ENCODE measurements at regions not wholly inside any gene's neighbourhood (a gene's known extent, or its start where the extent isn't known, plus 50 kb on each side); places are given as distances from the start of the nearest gene placed in this dataset.

DNA sequence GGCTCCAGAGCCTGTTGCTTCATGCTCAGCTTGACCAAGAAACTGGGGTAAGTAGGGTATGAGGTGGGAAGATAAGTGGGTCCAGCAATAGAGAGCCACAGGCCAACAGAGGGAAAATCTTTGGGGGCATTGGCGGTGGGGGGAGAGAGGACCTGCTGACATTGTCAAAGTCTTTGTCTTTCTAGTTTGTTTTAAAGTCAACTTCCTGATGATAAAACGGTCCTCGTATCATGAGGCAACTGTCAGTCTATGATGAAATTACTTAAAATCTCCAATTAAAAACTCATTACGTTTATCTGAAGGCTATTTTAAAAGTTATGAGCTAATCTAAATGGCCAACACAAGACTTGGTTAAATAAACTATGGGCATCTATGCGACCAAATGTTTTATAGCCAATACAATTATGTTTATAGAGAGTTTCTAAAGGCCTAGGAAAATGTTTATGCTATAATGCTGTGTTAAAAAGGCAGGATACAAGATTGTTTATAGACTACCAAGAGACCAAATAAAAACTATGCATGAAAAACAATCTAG is 84.4 kb upstream of the CD28 start:
- TF ChIP-seq TAF1 (IDR thresholded peaks at IDR 0.05; ENCODE audit: borderline replicate concordance, insufficient read depth, low read length) (no peak), SIN3A (IDR thresholded peaks at IDR 0.05; ENCODE audit: borderline replicate concordance, insufficient read depth, low read length) (no peak), FOXP2 (optimal IDR thresholded peaks at IDR 0.05; ENCODE audit: borderline replicate concordance, extremely low read depth, extremely low read length, insufficient read depth) (no peak), POLR2AphosphoS5 (IDR thresholded peaks at IDR 0.05; ENCODE audit: low read depth, low read length) (no peak)
- TF ChIP-seq, protein P1, sequence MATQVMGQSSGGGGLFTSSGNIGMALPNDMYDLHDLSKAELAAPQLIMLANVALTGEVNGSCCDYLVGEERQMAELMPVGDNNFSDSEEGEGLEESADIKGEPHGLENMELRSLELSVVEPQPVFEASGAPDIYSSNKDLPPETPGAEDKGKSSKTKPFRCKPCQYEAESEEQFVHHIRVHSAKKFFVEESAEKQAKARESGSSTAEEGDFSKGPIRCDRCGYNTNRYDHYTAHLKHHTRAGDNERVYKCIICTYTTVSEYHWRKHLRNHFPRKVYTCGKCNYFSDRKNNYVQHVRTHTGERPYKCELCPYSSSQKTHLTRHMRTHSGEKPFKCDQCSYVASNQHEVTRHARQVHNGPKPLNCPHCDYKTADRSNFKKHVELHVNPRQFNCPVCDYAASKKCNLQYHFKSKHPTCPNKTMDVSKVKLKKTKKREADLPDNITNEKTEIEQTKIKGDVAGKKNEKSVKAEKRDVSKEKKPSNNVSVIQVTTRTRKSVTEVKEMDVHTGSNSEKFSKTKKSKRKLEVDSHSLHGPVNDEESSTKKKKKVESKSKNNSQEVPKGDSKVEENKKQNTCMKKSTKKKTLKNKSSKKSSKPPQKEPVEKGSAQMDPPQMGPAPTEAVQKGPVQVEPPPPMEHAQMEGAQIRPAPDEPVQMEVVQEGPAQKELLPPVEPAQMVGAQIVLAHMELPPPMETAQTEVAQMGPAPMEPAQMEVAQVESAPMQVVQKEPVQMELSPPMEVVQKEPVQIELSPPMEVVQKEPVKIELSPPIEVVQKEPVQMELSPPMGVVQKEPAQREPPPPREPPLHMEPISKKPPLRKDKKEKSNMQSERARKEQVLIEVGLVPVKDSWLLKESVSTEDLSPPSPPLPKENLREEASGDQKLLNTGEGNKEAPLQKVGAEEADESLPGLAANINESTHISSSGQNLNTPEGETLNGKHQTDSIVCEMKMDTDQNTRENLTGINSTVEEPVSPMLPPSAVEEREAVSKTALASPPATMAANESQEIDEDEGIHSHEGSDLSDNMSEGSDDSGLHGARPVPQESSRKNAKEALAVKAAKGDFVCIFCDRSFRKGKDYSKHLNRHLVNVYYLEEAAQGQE (IDR thresholded peaks at IDR 0.05; ENCODE audit: insufficient read depth in 1 of 2, low read depth in 2 of 2, low read length in 2 of 2), result no peak

DNA sequence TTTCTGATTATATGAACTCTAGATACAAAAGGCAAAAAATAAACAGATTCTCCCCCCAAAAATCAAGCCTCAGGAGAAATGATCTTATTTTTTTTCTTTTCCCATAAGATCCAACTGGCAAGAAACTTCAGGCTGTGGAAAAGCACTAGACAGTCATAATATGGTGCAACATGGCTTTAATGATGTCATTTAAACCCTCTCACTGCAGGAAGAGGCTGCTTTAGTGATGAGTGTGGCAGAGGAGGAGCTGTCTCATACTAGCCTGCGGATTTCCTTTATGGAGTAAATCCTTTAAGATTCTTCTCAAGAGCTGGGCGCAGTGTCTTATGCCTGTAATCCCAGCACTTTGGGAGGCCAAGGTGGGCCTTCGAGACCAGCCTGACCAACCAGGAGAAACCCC is 83.3 kb upstream of the CD28 start:
- no peak for TF ChIP-seq FOXP2 (optimal IDR thresholded peaks at IDR 0.05; ENCODE audit: borderline replicate concordance, extremely low read depth, extremely low read length, insufficient read depth)
- no peak for TF ChIP-seq TAF1 (IDR thresholded peaks at IDR 0.05; ENCODE audit: borderline replicate concordance, insufficient read depth, low read length)
- no peak for TF ChIP-seq SIN3A (IDR thresholded peaks at IDR 0.05; ENCODE audit: borderline replicate concordance, insufficient read depth, low read length)
- TF ChIP-seq POLR2AphosphoS5 (IDR thresholded peaks at IDR 0.05; ENCODE audit: low read depth, low read length), result no peak
- TF ChIP-seq, protein P1 (IDR thresholded peaks at IDR 0.05; ENCODE audit: insufficient read depth in 1 of 2, low read depth in 2 of 2, low read length in 2 of 2), result no peak

DNA sequence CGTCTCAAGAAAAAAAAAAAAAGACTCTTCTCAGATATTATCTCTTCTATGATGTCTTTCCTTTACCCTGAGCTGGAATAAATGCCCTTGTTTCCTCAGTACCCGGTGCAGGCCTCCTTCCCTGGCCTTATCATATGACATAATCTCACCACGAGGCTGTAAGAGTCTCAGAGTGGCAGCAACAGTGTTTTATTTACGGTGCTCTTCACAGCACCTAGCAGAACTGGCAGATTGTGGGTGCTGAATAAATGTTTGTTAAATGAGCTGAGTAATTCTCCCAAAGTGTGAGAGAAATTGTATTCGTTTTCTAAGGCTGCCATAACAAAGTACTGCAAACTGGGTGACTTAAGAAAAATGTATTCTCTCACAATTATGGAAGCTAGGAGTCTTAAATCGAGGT is 82.8 kb upstream of the CD28 start:
- TF ChIP-seq, protein P1 (IDR thresholded peaks at IDR 0.05; ENCODE audit: insufficient read depth in 1 of 2, low read depth in 2 of 2, low read length in 2 of 2), result no peak
- TF ChIP-seq SIN3A (IDR thresholded peaks at IDR 0.05; ENCODE audit: borderline replicate concordance, insufficient read depth, low read length), result no peak
- TF ChIP-seq FOXP2 (optimal IDR thresholded peaks at IDR 0.05; ENCODE audit: borderline replicate concordance, extremely low read depth, extremely low read length, insufficient read depth), result no peak
- no peak for TF ChIP-seq POLR2AphosphoS5 (IDR thresholded peaks at IDR 0.05; ENCODE audit: low read depth, low read length)
- TF ChIP-seq TAF1 (IDR thresholded peaks at IDR 0.05; ENCODE audit: borderline replicate concordance, insufficient read depth, low read length), result no peak

DNA sequence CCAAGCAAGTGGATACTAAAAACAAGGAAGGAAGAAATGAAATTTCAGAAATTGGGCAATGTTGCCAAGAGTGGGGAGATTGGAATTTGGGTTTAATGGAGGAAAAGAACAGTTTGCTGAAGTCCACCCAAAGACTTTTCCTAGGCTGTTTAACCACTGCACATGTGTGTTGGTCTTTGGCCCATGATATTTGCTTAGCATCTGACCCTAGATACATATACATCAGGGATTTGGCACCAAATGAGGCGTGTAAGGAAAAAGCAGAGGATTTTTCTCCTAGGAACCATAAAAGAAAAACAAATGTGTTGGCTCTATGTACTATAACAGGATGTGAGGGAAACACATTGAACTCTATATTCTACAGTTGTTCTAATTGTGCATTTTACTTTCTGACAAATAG is 80.7 kb upstream of the CD28 start:
- no peak for TF ChIP-seq TAF1 (IDR thresholded peaks at IDR 0.05; ENCODE audit: borderline replicate concordance, insufficient read depth, low read length)
- TF ChIP-seq POLR2AphosphoS5 (IDR thresholded peaks at IDR 0.05; ENCODE audit: low read depth, low read length), result no peak
- no peak for TF ChIP-seq FOXP2 (optimal IDR thresholded peaks at IDR 0.05; ENCODE audit: borderline replicate concordance, extremely low read depth, extremely low read length, insufficient read depth)
- TF ChIP-seq SIN3A (IDR thresholded peaks at IDR 0.05; ENCODE audit: borderline replicate concordance, insufficient read depth, low read length), result no peak
- TF ChIP-seq, protein P1 (IDR thresholded peaks at IDR 0.05; ENCODE audit: insufficient read depth in 1 of 2, low read depth in 2 of 2, low read length in 2 of 2), result no peak
